Prostate gland (tissue), 2 donors: ENCODE measurements at regions not wholly inside any gene's neighbourhood (a gene's known extent, or its start where the extent isn't known, plus 50 kb on each side); places are given as distances from the start of the nearest gene placed in this dataset.
A peak's percentile ranks its signal among the peaks of the same experiment; 100 is the strongest.

Experiments used
- DNase-seq: peaks from one replicate; pipeline ENCODE4 v3.0.0-alpha.2; 2019; ENCODE audit warnings: low spot score
- H3K27ac ChIP-seq, 2 donors: fragments of 200-600 bp; sonication (generic); 2 replicates each; pipeline ENCODE4 v1.5.1; 2017 to 2019
- H3K27me3 ChIP-seq: fragments of 200-600 bp; sonication (generic); replicated peaks from 2 replicates; pipeline ENCODE4 v1.5.1; 2019; ENCODE audit not compliant: insufficient read depth
- H3K36me3 ChIP-seq, 2 donors: fragments of 200-600 bp; sonication (generic); 1 replicate in 1 of 2; 2 replicates in 1 of 2; pipeline versions ENCODE4 v1.5.1 to v1.8.1; 2017 to 2019
- H3K4me1 ChIP-seq: fragments of 200-600 bp; sonication (generic); replicated peaks from 2 replicates; pipeline ENCODE4 v1.5.1; 2019
- H3K4me3 ChIP-seq, 2 donors: fragments of 200-600 bp; sonication (generic); 2 replicates each; pipeline ENCODE4 v1.5.1; 2017 to 2019
- H3K9me3 ChIP-seq: fragments of 200-600 bp; sonication (generic); 2 replicates; pipeline ENCODE4 v1.5.1; 2017
- CTCF ChIP-seq, 4 experiments: fragments of 200-600 bp in 2 of 4; fragments of 450-650 bp in 2 of 4; sonication (generic) in 2 of 4; IDR thresholded peaks; 1 replicate in 3 of 4; 2 replicates in 1 of 4; pipeline ENCODE4 v1.5.1; 2016 to 2019; ENCODE audit warnings: antibody characterized with exemption in 4 of 4, mild to moderate bottlenecking in 2 of 4, moderate library complexity in 2 of 4
- POLR2A ChIP-seq: fragments of 450-650 bp; IDR thresholded peaks from one replicate; pipeline ENCODE4 v1.6.1; 2016; ENCODE audit warnings: antibody characterized with exemption, mild to moderate bottlenecking
- POLR2AphosphoS5 ChIP-seq: sonication (generic); formaldehyde crosslinking; IDR thresholded peaks from one replicate; pipeline ENCODE4 v1.6.1; 2017; ENCODE audit warnings: antibody characterized with exemption
- WGBS: methylation state at CpG from one replicate; pipeline ENCODE4 v1.1.5; 2018; 5-methylcytosine and 5-hydroxymethylcytosine counted together
- intact Hi-C: fragments of 100-400 bp; cut with DNase I; formaldehyde crosslinking; loops from one replicate; pipeline ENCODE4 v1.14.2; 2022

- TF ChIP-seq CTCF (IDR thresholded peaks at IDR 0.05): no peak
- no peak for TF ChIP-seq POLR2AphosphoS5
- no peak for TF ChIP-seq POLR2A
- Histone ChIP-seq H3K36me3 (no peaks in the 10 kb centered on the region), H3K4me1 (no peaks in the 10 kb centered on the region), H3K9me3 (no peaks in the 10 kb centered on the region), H3K27me3 (no peaks in the 10 kb centered on the region), H3K27ac (no peak overlapping the region), H3K4me3 (no peak overlapping the region)
- intact Hi-C loops: no loop called here
- no peak for DNase-seq
- 63% methylated on average over 4 of the region's 4 CpGs for WGBS
Observed at GRCh38 chr5:74382987-74383593, 257.4 kb downstream of the ENC1 start.

GRCh38 chr5:74382123-74382855, 258.2 kb downstream of the ENC1 start:
- no peak for TF ChIP-seq CTCF (IDR thresholded peaks at IDR 0.05)
- TF ChIP-seq POLR2A: no peak
- no peak for TF ChIP-seq POLR2AphosphoS5
- no peaks in the 10 kb centered on the region for H3K27me3 ChIP-seq
- no peaks in the 10 kb centered on the region for H3K9me3 ChIP-seq
- H3K4me3 ChIP-seq: no peak overlapping the region
- 81% methylated on average over 3 of the region's 3 CpGs for WGBS
- H3K36me3 ChIP-seq: no peaks in the 10 kb centered on the region
- no peak for DNase-seq
- no peak overlapping the region for H3K27ac ChIP-seq
- intact Hi-C loops: no loop called here
- no peaks in the 10 kb centered on the region for H3K4me1 ChIP-seq

- TF ChIP-seq CTCF (IDR thresholded peaks at IDR 0.05) (no peak), POLR2A (no peak), POLR2AphosphoS5 (no peak)
- H3K4me3 ChIP-seq: no peak overlapping the region
- H3K36me3 ChIP-seq: no peaks in the 10 kb centered on the region
- intact Hi-C loops: no loop called here
- no peak overlapping the region for H3K27ac ChIP-seq
- no peaks in the 10 kb centered on the region for H3K9me3 ChIP-seq
- H3K4me1 ChIP-seq: no peaks in the 10 kb centered on the region
- 54% methylated on average over 5 of the region's 5 CpGs for WGBS
- H3K27me3 ChIP-seq: no peaks in the 10 kb centered on the region
- no peak for DNase-seq
Observed at GRCh38 chr5:74380193-74380592, 260.3 kb downstream of the ENC1 start.

- 72% methylated on average over 1 of the region's 1 CpG for WGBS
- no peaks in the 10 kb centered on the region for H3K9me3 ChIP-seq
- no peak for DNase-seq
- H3K4me1 ChIP-seq: no peaks in the 10 kb centered on the region
- H3K27ac ChIP-seq: no peak overlapping the region
- no peaks in the 10 kb centered on the region for H3K36me3 ChIP-seq
- no peaks in the 10 kb centered on the region for H3K27me3 ChIP-seq
- intact Hi-C loops: no loop called here
- TF ChIP-seq POLR2AphosphoS5 (peak; percentile 18), POLR2A (no peak), CTCF (IDR thresholded peaks at IDR 0.05) (no peak)
- H3K4me3 ChIP-seq: no peak overlapping the region
Observed at GRCh38 chr5:74378464-74378863, 262.1 kb downstream of the ENC1 start.

DNA sequence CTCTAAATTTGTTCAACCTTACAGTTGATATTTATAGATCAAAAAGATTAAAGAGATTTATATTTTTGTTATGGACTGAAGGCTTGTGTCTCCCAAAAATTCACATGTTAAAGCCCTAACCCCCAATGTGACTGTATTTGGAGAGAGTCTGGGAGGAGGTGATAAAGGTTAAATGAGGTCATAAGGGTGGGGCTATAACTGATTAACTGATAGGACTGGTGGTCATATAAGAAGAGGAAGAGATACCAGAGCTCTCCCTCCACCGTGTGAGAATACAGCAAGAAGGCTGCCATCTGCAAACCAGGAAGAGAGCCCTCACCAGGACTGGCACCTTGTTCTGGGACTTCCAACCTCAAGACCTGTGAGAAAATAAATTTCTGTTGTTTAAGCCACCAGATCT, 264.3 kb downstream of the ENC1 start:
- Histone ChIP-seq H3K27me3 (no peaks in the 10 kb centered on the region), H3K9me3 (no peaks in the 10 kb centered on the region), H3K4me3 (no peak overlapping the region), H3K36me3 (no peaks in the 10 kb centered on the region), H3K4me1 (no peaks in the 10 kb centered on the region), H3K27ac (no peak overlapping the region)
- TF ChIP-seq POLR2A: no peak
- TF ChIP-seq POLR2AphosphoS5: no peak
- no peak for TF ChIP-seq CTCF (IDR thresholded peaks at IDR 0.05)
- DNase-seq: no peak
- intact Hi-C loops: no loop called here
- WGBS: 60% methylated on average over 1 of the region's 1 CpG
